Astrocyte (in vitro differentiated cells and primary cell): ENCODE measurements at regions not wholly inside any gene's neighbourhood (a gene's known extent, or its start where the extent isn't known, plus 50 kb on each side); places are given as distances from the start of the nearest gene placed in this dataset.
"Not testable (repeated sequence)": the region's sequence is repeated elsewhere in the genome, so short reads cannot be mapped to it uniquely, and the experiment has no call there.

Experiments
- CTCF ChIP-seq: IDR thresholded peaks from 2 replicates; pipeline ENCODE4 v1.5.1; 2011; ENCODE audit warnings: low read depth, mild to moderate bottlenecking, inconsistent platforms, low read length, moderate library complexity; ENCODE audit not compliant: insufficient read depth
- EZH2 ChIP-seq: IDR thresholded peaks from 2 replicates; pipeline ENCODE4 v1.6.1; 2012; ENCODE audit warnings: mild to moderate bottlenecking, low read length, inconsistent platforms; ENCODE audit not compliant: insufficient read depth

DNA sequence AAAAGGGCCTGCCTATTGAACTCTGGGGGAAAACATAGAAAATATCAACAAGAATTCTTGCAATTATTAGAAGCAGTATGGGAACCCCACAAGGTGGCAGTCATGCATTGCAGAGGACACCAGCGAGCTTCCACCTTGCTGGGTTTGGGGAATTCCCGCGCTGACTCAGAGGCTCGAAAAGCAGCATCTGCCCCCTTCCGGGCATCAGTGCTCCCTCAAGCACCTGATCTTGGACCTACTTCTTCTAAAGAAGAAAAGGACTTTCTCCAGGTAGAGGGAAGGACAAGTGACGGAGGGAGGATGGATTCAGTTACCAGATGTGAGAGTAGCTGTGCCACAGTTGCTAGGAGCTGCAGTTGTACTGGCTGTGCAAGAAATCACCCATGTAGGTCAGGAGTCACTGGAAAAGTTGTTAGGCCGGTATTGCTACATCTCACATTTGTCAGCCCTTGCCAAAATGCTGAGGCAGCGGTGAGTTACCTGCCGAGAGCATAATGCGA lies 415.7 kb downstream of the DIRAS2 start:
- TF ChIP-seq CTCF, result peak; percentile 49
- TF ChIP-seq EZH2, result not testable (repeated sequence)
